ENCODE measurements at regions not wholly inside any gene's neighbourhood (a gene's known extent, or its start where the extent isn't known, plus 50 kb on each side); places are given as distances from the start of the nearest gene placed in this dataset.

DNA sequence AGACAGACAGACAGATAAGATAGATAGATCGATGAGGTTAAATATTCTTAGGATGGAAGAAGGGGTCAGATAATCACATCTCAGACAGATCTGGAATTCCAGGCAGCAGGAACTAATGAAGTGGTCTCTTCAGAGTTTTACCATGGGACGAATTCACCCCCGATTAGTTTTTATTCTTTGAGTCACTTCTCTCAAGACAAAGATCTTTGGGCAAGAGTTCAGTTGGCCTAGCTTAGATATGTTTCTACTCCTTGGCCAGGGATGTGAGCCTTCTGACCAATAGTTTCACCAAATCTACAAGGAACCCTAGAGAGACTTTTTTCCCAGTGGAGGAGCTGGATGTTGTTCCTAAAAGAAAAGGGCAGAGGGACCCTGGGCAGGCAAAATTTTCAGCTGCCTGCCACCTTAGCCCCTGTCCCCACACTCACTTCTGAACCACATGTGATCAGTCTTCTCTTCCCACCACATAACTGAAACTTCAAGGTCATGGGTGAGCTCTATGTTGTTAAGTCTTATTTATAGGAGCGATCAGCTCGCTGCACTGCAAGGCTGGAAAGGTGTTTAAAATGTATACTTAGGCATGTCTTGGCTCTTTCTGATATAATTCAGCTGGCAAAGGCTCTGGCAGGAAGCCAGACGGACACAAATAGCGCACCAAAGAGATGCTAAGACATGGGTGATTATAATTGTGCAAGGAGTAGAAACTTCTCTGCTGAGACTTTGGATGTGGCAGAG, 132.9 kb downstream of the PALM2AKAP2 start:
- DNase-seq (ENCODE audit: low spot score), result peak; percentile 4

DNA sequence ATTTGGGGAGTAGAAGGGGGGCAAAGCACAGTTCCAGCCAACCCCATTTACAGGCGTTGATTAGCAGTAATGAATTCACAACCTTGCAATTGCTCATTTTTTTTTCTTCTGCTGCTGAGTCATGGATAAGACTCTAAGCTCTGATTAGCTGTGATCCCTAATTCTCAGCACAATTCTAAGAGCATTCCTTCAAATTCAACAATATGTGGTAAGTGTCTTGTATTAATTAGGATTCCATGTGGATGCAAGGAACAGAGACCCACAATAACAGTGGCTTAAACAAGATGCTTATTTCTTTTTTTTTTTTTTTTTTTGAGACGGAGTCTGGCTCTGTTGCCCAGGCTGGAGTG, 133.4 kb downstream of the PALM2AKAP2 start:
- no peak for DNase-seq (ENCODE audit: low spot score)

DNA sequence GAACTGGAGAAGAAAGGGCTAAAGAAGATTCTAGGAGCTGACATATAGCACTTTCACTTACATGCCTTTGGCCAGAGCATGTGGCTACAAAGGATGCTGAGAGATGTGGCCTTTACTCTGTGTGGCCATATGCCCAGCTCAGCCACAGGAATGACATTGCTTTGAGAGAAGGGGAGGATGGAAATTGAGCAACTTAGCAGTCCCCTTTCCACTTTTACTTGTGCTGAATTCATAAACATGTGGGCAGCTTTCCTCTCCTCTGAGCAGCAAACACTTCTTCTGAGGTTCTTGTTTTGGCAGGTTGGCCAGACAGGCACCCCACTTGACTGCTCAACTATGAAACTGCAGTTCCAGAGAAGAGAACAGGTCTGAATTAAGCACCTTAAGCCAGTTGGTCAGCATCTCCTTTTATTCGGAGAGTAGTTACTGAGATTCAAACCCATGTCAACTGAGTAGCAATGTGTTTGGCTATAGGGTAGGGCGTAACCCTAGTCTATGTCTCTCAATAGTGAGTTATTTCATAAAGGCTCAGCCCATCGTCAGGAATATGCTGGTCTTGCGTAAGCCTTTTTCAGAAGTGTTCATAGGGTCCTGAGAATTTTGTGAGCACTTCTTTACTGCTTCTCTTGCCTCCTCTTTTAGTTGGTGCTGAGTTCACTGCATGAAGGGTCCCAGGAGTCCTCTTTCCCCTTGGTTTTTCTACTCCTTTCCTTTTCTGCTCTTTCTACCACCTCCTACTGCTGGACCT, 134.5 kb downstream of the PALM2AKAP2 start:
- no peak for DNase-seq (ENCODE audit: low spot score)

DNA sequence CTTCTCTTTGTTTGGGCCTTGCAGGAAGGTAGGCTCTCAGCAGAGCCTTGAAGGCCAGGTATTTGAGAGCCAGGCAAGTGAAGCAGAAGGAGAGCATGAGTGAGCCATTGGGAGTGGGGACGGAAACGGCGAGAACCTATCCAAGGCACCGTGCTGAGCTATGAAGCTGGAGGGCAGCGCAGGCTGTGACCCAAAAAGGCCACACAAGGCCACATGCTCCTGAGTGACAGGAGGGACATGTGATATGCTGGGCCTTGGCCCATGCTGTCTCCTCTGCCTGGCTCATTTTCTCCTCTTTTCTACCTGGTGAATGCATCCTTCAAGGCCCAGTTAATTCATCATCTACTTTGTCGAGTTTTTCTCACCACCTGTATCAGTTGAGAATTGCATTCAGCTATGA, 136.3 kb downstream of the PALM2AKAP2 start:
- DNase-seq (ENCODE audit: low spot score), result no peak

DNA sequence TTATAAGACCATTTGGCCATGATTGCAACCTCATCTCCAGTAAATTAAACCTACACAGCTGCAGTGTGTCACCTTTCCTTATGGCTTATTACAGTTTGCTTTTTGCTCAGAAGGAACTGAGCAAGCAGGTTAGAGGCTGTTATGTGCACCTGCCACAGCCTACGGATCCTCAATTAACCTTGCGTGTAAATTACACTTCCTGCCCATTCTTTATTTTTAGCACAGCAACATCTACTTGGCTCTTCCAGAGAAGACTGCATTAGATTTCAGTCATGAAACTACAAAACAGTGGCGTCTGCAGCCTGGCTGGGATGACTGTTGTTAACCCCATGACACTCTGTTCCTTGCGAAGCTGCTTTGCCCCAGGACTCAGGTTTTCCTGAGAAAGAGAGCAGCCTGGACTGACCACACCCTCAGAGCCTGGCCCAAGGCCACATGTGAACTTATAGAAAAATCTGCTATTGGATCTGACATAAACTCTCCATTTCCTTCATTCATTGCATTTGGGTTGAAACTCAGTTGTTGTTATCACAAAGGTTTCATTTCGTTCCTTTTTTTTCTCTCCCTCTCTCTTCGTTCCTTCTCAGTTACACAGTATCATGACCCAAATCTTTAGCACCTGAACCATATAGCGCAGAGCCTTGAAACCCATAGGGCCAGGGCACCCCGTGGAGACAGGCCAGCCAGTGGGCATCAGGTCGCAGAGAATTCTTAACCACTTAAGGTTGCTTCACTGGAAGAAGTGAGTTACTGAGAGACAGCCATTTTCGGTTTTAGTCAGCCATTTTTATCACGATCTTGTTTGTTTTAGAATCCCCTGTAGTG, 138.6 kb downstream of the PALM2AKAP2 start:
- DNase-seq (ENCODE audit: low spot score), result no peak

DNA sequence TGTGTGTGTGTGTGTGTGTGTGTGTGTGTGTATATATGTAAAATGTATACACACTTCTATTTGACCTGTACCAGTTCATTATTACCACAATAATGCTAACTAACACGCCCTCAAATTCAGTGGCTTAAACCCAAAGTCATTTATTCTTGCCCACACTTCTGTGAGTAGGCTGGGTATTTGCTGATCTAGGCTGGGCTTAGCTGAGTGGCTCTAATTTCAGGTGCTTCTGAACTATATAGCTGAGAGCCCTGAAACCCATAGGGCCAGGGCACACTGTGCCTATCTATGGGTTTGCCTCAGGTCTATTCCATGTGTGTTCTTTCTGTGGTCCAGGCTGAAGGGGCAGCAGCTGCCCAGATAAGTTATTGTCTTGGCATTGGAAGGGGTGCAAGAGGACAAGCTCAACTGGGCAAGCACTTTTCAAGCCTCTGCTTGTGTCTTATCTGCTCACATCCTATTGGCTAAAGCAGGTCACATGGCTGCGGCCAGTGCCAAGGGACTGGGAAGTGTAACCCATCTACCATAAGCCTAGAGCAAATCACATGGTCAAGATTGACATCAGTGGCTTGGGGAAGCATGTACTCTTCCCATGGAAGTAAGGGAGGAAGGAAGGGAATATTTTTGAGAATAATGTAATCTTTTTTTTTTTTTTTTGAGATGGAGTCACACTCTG, 139.9 kb downstream of the PALM2AKAP2 start:
- DNase-seq (ENCODE audit: low spot score), result no peak

DNA sequence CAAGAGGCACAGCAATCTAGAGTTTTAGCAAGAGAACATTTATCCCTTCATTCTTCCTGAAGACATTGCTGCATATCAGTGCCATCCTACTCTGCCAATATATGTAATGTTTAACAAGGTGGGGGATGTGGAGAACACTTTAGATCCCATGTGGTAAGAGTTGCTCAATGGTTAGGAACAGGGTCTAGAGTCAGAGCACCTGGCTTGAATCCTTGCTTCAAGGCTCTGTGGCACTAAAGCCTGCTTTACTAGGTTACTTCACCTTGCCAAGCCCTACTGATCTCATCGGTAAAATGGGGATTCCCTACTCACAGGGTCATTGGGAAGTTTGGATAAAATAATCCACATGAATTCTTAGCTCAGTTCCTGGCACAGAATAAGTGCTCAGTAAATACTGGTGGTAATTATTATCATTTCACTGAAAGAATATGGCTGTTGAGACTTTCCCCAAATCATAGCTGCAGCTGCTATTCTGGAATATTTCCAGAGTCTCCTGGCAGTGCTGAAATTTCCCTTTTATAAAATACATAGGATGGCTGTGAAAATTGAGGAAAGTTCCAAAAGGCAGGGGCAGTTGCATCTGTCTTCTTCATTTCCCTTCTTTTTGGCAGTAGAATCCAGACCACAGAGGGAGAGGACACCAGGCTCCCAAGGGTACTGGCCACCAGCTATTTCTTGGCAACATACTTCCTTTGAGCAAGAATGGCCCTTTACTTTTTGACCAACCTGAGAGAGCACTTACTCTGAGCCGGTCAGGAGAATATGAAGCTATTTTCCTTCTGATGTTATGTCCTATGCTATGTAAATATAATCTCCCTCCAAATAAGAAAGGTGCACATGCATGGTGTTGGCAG, 142.8 kb downstream of the PALM2AKAP2 start:
- no peak for DNase-seq (ENCODE audit: low spot score)

DNA sequence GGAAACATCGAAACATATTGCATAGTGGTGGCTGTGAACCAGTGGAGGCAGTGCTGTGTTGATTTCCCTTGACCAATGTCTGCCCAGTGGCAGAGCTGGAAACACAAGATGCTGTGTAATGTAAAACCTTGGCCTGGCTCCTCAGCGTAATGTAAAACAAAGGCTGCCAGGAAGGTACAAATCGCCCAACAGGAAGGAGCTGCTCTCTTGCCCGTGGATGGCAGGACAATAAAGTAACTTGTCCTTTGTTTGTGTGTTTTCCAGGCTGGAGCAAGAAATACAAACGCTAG, 143.4 kb downstream of the PALM2AKAP2 start:
- no peak for DNase-seq (ENCODE audit: low spot score)

DNA sequence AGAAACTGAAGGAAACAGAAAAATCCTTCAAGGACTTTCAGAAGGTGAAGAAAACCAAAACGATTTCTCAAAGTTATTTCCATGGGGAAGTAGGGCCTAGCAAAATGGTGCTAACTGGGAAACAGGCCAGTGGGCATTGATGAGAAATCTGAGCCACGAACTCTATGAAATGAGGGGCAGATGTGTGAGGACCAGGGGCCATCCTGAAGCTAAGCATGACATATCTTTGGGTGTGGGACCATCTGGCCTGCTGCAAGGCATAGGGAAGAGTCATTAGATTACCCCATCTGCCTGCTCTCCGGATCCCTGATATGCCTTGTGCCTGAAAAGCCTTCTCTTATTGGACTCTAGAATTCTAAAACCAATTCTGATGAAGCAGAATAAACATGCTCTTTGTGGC, 143.8 kb downstream of the PALM2AKAP2 start:
- DNase-seq (ENCODE audit: low spot score), result no peak

DNA sequence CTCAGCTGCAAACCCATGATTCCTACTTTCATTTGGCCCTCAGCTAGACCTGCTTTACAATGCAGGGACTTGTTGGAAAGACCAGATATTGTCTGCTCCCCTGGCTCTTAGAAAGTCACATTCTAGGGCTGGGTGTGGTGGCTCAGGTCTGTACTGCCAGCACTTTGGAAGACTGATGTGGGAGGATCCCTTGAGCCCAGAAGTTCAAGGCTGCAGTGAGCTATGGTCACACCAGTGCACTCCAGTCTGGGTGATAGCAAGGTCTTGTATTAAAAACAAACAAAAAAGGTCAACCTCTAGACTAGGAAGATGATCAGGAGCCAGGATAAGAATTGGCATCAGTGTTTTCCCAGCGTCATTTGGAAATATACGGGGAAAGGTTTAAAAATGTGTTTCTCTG, 145.8 kb downstream of the PALM2AKAP2 start:
- DNase-seq (ENCODE audit: low spot score), result no peak

DNA sequence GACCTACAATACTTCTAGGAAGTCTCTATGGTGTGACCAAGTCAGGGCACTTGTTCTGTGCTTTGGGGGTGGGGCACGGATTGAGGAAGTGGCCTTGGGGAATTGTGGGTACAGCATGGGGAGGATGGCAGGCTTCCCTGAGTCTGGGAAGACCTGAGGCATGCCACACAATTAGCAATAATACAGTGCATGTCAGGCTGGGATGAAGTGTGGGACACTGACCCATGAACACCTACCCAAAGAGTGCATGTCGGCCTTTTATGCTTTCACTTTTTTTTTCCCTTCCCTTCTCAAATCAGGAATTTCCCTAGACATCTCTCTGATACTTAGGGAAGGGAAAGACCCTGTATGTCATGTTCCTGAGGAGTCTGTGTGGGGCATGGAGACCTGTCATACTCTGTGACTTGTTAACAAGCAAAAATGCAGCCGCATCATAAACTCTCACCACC, 146.4 kb downstream of the PALM2AKAP2 start:
- DNase-seq (ENCODE audit: low spot score), result no peak

DNA sequence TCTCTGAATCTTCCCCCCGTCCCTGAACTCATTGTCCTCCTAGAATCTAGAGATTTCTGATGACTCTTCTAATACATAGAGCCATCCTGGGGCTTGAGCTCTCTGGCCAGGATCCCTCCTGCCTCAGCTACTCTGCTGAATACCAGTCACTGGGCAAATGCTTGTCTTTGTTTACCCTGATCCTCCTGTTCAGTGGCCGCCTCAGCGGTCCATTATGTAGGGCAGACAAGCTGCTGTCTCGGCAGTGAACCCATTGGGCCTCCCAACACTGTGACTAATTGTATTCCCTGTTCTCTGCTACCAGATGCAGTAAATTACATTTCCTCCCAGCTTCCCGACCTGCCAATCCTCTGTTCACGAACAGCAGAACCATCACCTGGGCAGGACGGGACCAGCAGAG, 151.6 kb downstream of the PALM2AKAP2 start:
- DNase-seq (ENCODE audit: low spot score), result no peak

DNA sequence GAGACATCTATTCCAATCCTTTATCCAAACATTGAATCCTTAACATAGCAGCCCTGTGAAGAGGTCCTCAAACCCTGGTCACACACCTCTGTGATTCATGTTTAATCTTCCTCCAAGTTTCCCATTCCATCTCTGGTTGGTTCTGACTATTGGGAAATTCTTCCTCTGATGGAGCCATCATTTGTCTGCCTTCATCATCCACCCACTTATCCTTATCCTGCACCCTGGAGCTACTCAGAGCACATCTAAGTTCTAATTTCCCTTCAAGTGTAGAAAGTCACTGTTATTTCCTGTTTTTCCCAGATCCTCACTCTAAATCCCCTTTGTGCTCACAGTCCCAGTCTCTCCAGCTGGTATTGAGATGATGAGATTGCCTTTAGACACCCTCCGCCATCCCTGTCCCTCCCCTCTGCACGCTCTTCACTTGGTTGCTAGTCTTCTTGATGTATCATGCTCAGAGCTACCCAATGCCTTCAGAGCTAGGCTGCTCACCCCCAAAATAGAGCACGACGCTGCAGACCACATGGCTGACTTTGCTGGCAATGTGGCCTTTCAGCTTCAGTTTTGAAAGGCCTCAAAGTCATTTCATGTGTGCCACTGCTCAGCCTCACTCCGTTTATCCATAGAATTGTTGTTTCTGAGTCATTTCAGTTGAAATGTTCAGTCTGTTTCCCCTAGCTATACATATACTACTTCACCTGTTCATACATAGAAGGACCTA, 154.3 kb downstream of the PALM2AKAP2 start:
- DNase-seq (ENCODE audit: low spot score), result no peak

DNA sequence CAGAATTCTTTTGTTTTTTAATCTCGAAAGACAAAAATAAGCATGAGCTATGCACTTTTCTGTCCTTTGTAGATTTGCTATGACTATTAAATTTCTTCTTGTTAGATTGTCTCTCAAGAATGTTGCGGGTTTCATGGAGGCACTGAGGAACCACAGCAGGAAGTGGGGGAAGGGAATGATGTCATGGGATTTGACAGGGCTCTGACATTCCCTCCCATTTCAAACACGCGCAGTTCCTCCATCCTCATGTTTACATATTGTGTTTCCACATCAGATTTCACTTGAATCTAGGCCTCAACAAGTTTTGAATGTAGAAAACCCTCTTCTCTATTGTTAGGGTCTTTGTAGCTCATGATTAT, 154.8 kb downstream of the PALM2AKAP2 start:
- DNase-seq (ENCODE audit: low spot score), result no peak

DNA sequence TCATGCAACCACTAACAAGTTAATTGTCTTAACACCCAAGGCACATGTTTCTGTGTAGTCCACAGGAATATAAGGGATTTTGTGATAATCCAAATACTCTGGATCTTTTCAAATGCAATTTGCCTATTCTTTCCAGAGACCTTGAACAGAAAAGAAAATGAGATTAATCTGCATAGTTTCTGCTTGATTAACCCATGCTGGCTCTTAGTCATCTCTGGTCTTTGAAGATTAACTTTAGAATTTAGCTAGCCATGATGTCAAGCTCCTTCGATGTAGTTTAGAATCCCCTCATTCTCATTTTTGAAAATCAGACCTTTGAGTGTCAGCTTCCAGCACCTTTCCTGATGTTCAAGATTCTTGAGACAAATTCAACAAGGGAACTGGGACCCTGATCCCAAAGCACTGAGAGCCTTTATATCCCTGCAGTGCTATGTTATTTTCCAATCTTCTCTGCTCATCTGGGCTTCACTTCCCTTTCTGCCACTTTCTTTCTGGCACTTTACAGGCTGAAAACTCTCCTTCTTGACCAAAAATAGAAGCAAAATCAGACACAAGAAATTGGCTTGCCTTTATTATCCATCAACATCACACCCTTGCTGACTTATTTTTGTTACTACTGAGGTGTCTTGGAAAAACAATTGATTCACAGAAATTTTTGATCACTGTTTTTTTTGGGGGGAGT, 155.5 kb downstream of the PALM2AKAP2 start:
- DNase-seq (ENCODE audit: low spot score), result no peak

DNA sequence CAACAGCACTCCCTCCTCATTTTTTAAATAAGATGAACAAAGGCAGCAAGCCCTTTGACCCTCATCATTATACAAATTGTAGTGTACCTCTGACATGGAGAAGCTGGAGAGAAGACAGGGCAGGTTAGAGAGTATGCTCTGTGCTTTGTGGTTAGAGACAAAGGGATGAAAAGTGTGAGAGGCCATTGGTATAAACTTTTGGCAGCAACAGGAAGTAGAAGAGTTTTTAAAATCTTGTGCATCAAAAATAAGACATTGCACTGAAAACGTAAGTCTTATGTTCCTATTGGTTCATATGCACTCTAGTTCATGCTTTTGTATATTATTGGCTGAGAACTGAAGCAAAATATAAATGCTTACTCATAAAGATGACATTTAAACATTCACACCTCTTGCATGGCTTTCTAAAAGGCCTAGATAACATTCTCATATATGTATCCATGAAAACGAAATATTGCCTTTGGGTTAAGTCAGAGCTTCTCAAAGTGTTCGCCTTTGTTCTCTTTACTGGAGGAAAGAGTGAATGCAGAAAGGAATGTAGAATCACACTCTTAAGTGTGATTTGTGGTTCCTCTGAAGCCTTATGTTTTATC, 158.0 kb downstream of the PALM2AKAP2 start:
- no peak for DNase-seq (ENCODE audit: low spot score)

DNA sequence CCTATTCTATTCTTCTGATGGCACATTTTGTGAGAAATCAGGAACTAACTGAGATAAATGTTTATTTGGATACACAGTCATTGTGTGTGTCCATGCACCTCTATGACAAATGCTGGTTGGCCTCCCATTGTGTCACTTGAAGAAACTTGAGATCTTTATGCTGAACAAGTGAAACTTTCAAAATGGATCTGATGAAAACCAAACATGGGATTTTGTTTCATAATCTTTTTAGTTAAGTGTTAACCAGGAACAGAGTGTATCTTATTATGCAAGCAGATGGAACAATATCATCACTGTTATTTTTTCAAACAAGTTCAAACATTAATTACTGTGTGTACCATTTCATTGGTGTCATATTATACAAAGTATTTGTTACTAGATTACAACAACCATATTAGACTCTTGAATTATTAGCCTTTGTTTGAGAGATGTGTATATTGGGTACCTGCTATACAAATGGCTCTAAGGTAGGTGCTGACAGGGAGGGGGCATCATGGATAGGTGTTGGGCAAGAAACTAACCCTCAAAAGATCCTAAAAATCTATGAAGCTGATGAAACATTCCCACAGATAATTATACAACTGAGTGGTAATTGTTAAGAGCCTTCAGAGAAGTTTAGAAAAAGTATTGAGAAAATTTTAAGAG, 159.8 kb downstream of the PALM2AKAP2 start:
- no peak for DNase-seq (ENCODE audit: low spot score)

DNA sequence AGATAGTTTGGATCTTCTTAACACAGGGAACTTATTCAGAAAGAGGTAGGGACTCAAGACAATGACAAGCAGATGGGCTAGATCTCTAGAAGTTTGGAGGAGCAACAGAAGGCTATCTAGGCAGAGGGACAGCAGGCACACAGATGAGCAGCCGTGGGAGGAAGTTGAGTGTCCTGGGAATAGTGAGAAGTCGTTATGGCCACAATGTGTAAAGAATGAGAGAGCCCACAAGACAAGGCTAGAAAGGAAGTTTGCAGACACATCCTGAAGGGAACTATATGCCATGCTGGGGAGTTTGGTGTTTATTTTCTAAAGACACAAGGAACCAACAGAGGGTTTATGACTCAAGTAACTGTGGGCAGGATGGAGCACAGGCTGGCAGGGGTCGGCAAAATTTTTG, 160.6 kb downstream of the PALM2AKAP2 start:
- no peak for DNase-seq (ENCODE audit: low spot score)

DNA sequence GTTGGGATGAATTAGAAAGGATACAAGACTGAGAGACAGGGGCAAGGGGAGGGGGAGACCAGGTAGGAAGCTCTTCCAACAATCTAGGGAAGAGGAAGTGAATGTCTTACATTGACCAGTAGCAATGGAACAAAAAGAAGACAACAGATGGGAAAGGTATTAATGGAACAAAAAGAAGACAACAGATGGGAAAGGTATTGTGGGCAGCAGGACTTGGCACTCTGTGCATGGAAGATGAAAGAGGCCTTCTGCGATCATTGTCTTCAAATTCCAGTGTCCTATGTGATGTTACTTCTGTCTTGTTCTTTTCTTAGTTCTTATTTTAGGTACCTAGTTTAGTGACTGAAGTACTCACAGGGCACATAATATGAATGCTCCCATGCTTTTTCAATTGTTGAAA, 161.8 kb downstream of the PALM2AKAP2 start:
- DNase-seq (ENCODE audit: low spot score), result no peak
